ENCODE measurements at regions not wholly inside any gene's neighbourhood (a gene's known extent, or its start where the extent isn't known, plus 50 kb on each side); places are given as distances from the start of the nearest gene placed in this dataset.

- no peak for TF ChIP-seq CTCF (IDR thresholded peaks at IDR 0.05; ENCODE audit: extremely low read depth, insufficient read depth, missing control alignments)
- DNase-seq (ENCODE audit: low spot score): no peak
- in situ Hi-C loops (cut with MboI; ENCODE audit: low pct_unique_long_range_greater_than_20kb, low sequenced_read_pairs, unreplicated experiment): no loop called here
These were observed 1357.7 kb upstream of the GJE1 start for GRCh38 chr6:140775061-140775460.

- no peak for TF ChIP-seq CTCF (IDR thresholded peaks at IDR 0.05; ENCODE audit: extremely low read depth, insufficient read depth, missing control alignments)
- in situ Hi-C loops (cut with MboI; ENCODE audit: low pct_unique_long_range_greater_than_20kb, low sequenced_read_pairs, unreplicated experiment): no loop called here
- DNase-seq (ENCODE audit: low spot score): peak; percentile 25
These were observed 1358.6 kb upstream of the GJE1 start for GRCh38 chr6:140774080-140774505.

- in situ Hi-C loops (cut with MboI; ENCODE audit: low pct_unique_long_range_greater_than_20kb, low sequenced_read_pairs, unreplicated experiment): no loop called here
- no peak for TF ChIP-seq CTCF (IDR thresholded peaks at IDR 0.05; ENCODE audit: extremely low read depth, insufficient read depth, missing control alignments)
- no peak for DNase-seq (ENCODE audit: low spot score)
These were observed 1359.4 kb upstream of the GJE1 start for GRCh38 chr6:140773276-140773675.

- in situ Hi-C loops (cut with MboI; ENCODE audit: low pct_unique_long_range_greater_than_20kb, low sequenced_read_pairs, unreplicated experiment): no loop called here
- no peak for DNase-seq (ENCODE audit: low spot score)
- no peak for TF ChIP-seq CTCF (IDR thresholded peaks at IDR 0.05; ENCODE audit: extremely low read depth, insufficient read depth, missing control alignments)
These were observed 1360.1 kb upstream of the GJE1 start for GRCh38 chr6:140772576-140772975.

GRCh38 chr6:140768133-140768532 is 1364.6 kb upstream of the GJE1 start:
- no peak for TF ChIP-seq CTCF (IDR thresholded peaks at IDR 0.05; ENCODE audit: extremely low read depth, insufficient read depth, missing control alignments)
- in situ Hi-C loops (cut with MboI; ENCODE audit: low pct_unique_long_range_greater_than_20kb, low sequenced_read_pairs, unreplicated experiment): no loop called here
- DNase-seq (ENCODE audit: low spot score): no peak

GRCh38 chr6:140766999-140767398 is 1365.7 kb upstream of the GJE1 start:
- no peak for DNase-seq (ENCODE audit: low spot score)
- no peak for TF ChIP-seq CTCF (IDR thresholded peaks at IDR 0.05; ENCODE audit: extremely low read depth, insufficient read depth, missing control alignments)
- in situ Hi-C loops (cut with MboI; ENCODE audit: low pct_unique_long_range_greater_than_20kb, low sequenced_read_pairs, unreplicated experiment): no loop called here
